ENCODE measurements at regions not wholly inside any gene's neighbourhood (a gene's known extent, or its start where the extent isn't known, plus 50 kb on each side); places are given as distances from the start of the nearest gene placed in this dataset.

- DNase-seq: no peak
- H3K36me3 ChIP-seq (ENCODE audit: control insufficient read depth in 1 of 2, insufficient read depth in 2 of 2, low read depth in 1 of 2, low read length in 2 of 2): no peaks in the 10 kb centered on the region
- no peak overlapping the region for H2AFZ ChIP-seq (ENCODE audit: low read depth, low read length)
- H3K4me2 ChIP-seq (ENCODE audit: low read length, poor library complexity, severe bottlenecking): no peak overlapping the region
- 100% methylated on average over 4 of the region's 4 CpGs for WGBS
- no peak overlapping the region for H2BK15ac ChIP-seq (ENCODE audit: low read depth, poor library complexity, severe bottlenecking)
- H4K91ac ChIP-seq (ENCODE audit: low read length): no peak overlapping the region
- no peak overlapping the region for H2BK5ac ChIP-seq (ENCODE audit: low read depth, low read length, poor library complexity, severe bottlenecking)
- H2BK120ac ChIP-seq (ENCODE audit: low read depth, low read length): no peak overlapping the region
- H3K9me3 ChIP-seq (ENCODE audit: control insufficient read depth, low read length): peaks cover 4% of the 10 kb centered on the region
- H3K4me3 ChIP-seq (ENCODE audit: insufficient read depth in 1 of 2, low read depth in 1 of 2, low read length in 2 of 2): no peak overlapping the region
- no peak overlapping the region for H2BK12ac ChIP-seq (ENCODE audit: low read length in 2 of 2)
- H3K4ac ChIP-seq (ENCODE audit: low read depth in 1 of 2, low read length in 2 of 2): no peak overlapping the region
- no peak overlapping the region for H3K9ac ChIP-seq (ENCODE audit: low read length)
- H3K27me3 ChIP-seq (ENCODE audit: control insufficient read depth in 1 of 2, insufficient read depth in 1 of 2, low read length in 2 of 2): no peaks in the 10 kb centered on the region
- H2AK5ac ChIP-seq (ENCODE audit: low read length, severe bottlenecking): no peak overlapping the region
- H3K14ac ChIP-seq (ENCODE audit: low read length in 2 of 2): no peak overlapping the region
- H4K8ac ChIP-seq (ENCODE audit: low read length): no peak overlapping the region
- no peaks in the 10 kb centered on the region for H3K79me1 ChIP-seq (replicated peaks; ENCODE audit: low read length, poor library complexity, severe bottlenecking)
- H3K4me1 ChIP-seq (ENCODE audit: control insufficient read depth, insufficient read depth, low read depth, low read length): no peaks in the 10 kb centered on the region
- no peak overlapping the region for H3K18ac ChIP-seq (ENCODE audit: low read depth in 1 of 2, low read length in 2 of 2)
- H3K23ac ChIP-seq (ENCODE audit: low read length in 2 of 2): no peak overlapping the region
- H3K27ac ChIP-seq (ENCODE audit: low read length, poor library complexity, severe bottlenecking): no peak overlapping the region
Observed at GRCh38 chr6:84461461-84461860, 234.0 kb upstream of the CEP162 start.

DNA sequence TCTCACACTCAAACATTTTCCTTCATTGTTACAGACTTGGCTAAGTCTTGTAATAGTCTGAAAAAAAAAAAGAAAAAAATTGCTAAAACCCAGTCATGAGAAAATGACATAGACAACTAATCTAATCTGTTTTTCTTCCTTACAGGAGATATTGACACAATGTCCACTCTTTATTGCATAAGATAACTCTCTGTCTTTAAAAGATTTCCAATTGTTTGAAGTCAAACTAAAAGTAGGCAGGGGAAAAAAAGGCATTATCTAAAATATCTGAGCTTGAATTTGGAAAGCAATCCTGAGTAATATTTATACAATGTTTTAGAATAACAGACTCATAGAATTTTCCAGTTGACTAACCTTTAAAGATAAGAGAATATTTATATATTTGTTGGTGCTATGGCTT lies 233.0 kb upstream of the CEP162 start:
- Histone ChIP-seq H3K9ac (ENCODE audit: low read length) (no peak overlapping the region), H2BK15ac (ENCODE audit: low read depth, poor library complexity, severe bottlenecking) (no peak overlapping the region), H3K4me3 (ENCODE audit: insufficient read depth in 1 of 2, low read depth in 1 of 2, low read length in 2 of 2) (no peak overlapping the region), H2AFZ (ENCODE audit: low read depth, low read length) (no peak overlapping the region), H3K79me1 (replicated peaks; ENCODE audit: low read length, poor library complexity, severe bottlenecking) (no peaks in the 10 kb centered on the region), H3K23ac (ENCODE audit: low read length in 2 of 2) (no peak overlapping the region), H3K14ac (ENCODE audit: low read length in 2 of 2) (no peak overlapping the region), H3K4me1 (ENCODE audit: control insufficient read depth, insufficient read depth, low read depth, low read length) (no peaks in the 10 kb centered on the region), H4K8ac (ENCODE audit: low read length) (no peak overlapping the region), H3K36me3 (ENCODE audit: control insufficient read depth in 1 of 2, insufficient read depth in 2 of 2, low read depth in 1 of 2, low read length in 2 of 2) (no peaks in the 10 kb centered on the region), H3K27me3 (ENCODE audit: control insufficient read depth in 1 of 2, insufficient read depth in 1 of 2, low read length in 2 of 2) (no peaks in the 10 kb centered on the region), H2BK12ac (ENCODE audit: low read length in 2 of 2) (no peak overlapping the region), H3K4ac (ENCODE audit: low read depth in 1 of 2, low read length in 2 of 2) (no peak overlapping the region), H3K27ac (ENCODE audit: low read length, poor library complexity, severe bottlenecking) (no peak overlapping the region), H3K4me2 (ENCODE audit: low read length, poor library complexity, severe bottlenecking) (no peak overlapping the region), H2BK120ac (ENCODE audit: low read depth, low read length) (no peak overlapping the region), H3K9me3 (ENCODE audit: control insufficient read depth, low read length) (peaks cover 4% of the 10 kb centered on the region), H3K18ac (ENCODE audit: low read depth in 1 of 2, low read length in 2 of 2) (no peak overlapping the region), H2AK5ac (ENCODE audit: low read length, severe bottlenecking) (no peak overlapping the region), H4K91ac (ENCODE audit: low read length) (no peak overlapping the region), H2BK5ac (ENCODE audit: low read depth, low read length, poor library complexity, severe bottlenecking) (no peak overlapping the region)
- no peak for DNase-seq

DNA sequence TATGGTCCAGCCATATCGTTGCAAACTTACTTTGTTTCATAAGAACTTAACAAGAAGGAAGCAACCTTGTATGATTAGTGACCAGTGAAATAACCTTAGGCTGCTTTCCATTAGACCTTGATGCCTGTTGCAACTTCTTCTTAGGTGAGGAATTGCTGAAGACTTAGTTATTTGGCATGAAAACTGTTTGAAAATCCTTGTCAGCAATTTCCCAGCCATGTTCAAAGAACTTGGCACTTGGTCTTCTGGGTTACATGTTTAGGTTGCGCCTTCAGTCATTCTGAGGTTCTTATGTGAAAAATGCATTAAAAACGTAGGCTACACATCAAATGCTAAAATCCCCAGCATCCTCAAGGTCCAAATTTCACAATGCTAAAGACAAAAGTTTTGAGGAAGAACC lies 232.0 kb upstream of the CEP162 start:
- Histone ChIP-seq H3K14ac (ENCODE audit: low read length in 2 of 2) (no peak overlapping the region), H3K9ac (ENCODE audit: low read length) (no peak overlapping the region), H3K4ac (ENCODE audit: low read depth in 1 of 2, low read length in 2 of 2) (no peak overlapping the region), H3K36me3 (ENCODE audit: control insufficient read depth in 1 of 2, insufficient read depth in 2 of 2, low read depth in 1 of 2, low read length in 2 of 2) (no peaks in the 10 kb centered on the region), H3K27ac (ENCODE audit: low read length, poor library complexity, severe bottlenecking) (no peak overlapping the region), H3K4me1 (ENCODE audit: control insufficient read depth, insufficient read depth, low read depth, low read length) (no peaks in the 10 kb centered on the region), H3K23ac (ENCODE audit: low read length in 2 of 2) (no peak overlapping the region), H4K91ac (ENCODE audit: low read length) (no peak overlapping the region), H2AK5ac (ENCODE audit: low read length, severe bottlenecking) (no peak overlapping the region), H2AFZ (ENCODE audit: low read depth, low read length) (no peak overlapping the region), H2BK120ac (ENCODE audit: low read depth, low read length) (no peak overlapping the region), H3K79me1 (replicated peaks; ENCODE audit: low read length, poor library complexity, severe bottlenecking) (no peaks in the 10 kb centered on the region), H3K27me3 (ENCODE audit: control insufficient read depth in 1 of 2, insufficient read depth in 1 of 2, low read length in 2 of 2) (no peaks in the 10 kb centered on the region), H3K4me2 (ENCODE audit: low read length, poor library complexity, severe bottlenecking) (no peak overlapping the region), H3K4me3 (ENCODE audit: insufficient read depth in 1 of 2, low read depth in 1 of 2, low read length in 2 of 2) (no peak overlapping the region), H3K18ac (ENCODE audit: low read depth in 1 of 2, low read length in 2 of 2) (no peak overlapping the region), H2BK5ac (ENCODE audit: low read depth, low read length, poor library complexity, severe bottlenecking) (no peak overlapping the region), H2BK15ac (ENCODE audit: low read depth, poor library complexity, severe bottlenecking) (no peak overlapping the region), H3K9me3 (ENCODE audit: control insufficient read depth, low read length) (peaks cover 4% of the 10 kb centered on the region), H2BK12ac (ENCODE audit: low read length in 2 of 2) (no peak overlapping the region), H4K8ac (ENCODE audit: low read length) (no peak overlapping the region)
- DNase-seq: no peak
- WGBS: 87% methylated on average over 3 of the region's 3 CpGs

- Histone ChIP-seq H4K91ac (ENCODE audit: low read length) (no peak overlapping the region), H2AK5ac (ENCODE audit: low read length, severe bottlenecking) (no peak overlapping the region), H2BK15ac (ENCODE audit: low read depth, poor library complexity, severe bottlenecking) (no peak overlapping the region), H3K36me3 (ENCODE audit: control insufficient read depth in 1 of 2, insufficient read depth in 2 of 2, low read depth in 1 of 2, low read length in 2 of 2) (no peaks in the 10 kb centered on the region), H3K14ac (ENCODE audit: low read length in 2 of 2) (no peak overlapping the region), H3K9ac (ENCODE audit: low read length) (no peak overlapping the region), H3K4me1 (ENCODE audit: control insufficient read depth, insufficient read depth, low read depth, low read length) (no peaks in the 10 kb centered on the region), H3K27me3 (ENCODE audit: control insufficient read depth in 1 of 2, insufficient read depth in 1 of 2, low read length in 2 of 2) (no peaks in the 10 kb centered on the region), H2AFZ (ENCODE audit: low read depth, low read length) (no peak overlapping the region), H3K23ac (ENCODE audit: low read length in 2 of 2) (no peak overlapping the region), H3K9me3 (ENCODE audit: control insufficient read depth, low read length) (no peaks in the 10 kb centered on the region), H3K4me3 (ENCODE audit: insufficient read depth in 1 of 2, low read depth in 1 of 2, low read length in 2 of 2) (no peak overlapping the region), H3K18ac (ENCODE audit: low read depth in 1 of 2, low read length in 2 of 2) (no peak overlapping the region), H3K4ac (ENCODE audit: low read depth in 1 of 2, low read length in 2 of 2) (no peak overlapping the region), H3K79me1 (replicated peaks; ENCODE audit: low read length, poor library complexity, severe bottlenecking) (no peaks in the 10 kb centered on the region), H3K27ac (ENCODE audit: low read length, poor library complexity, severe bottlenecking) (no peak overlapping the region), H2BK120ac (ENCODE audit: low read depth, low read length) (no peak overlapping the region), H3K4me2 (ENCODE audit: low read length, poor library complexity, severe bottlenecking) (no peak overlapping the region), H2BK12ac (ENCODE audit: low read length in 2 of 2) (no peak overlapping the region), H2BK5ac (ENCODE audit: low read depth, low read length, poor library complexity, severe bottlenecking) (no peak overlapping the region), H4K8ac (ENCODE audit: low read length) (no peak overlapping the region)
- DNase-seq: no peak
- no CpG with 5 or more reads among the region's 3 CpGs for WGBS
Observed at GRCh38 chr6:84458271-84458670, 230.8 kb upstream of the CEP162 start.
